ENCODE measurements at regions not wholly inside any gene's neighbourhood (a gene's known extent, or its start where the extent isn't known, plus 50 kb on each side); places are given as distances from the start of the nearest gene placed in this dataset.

DNA sequence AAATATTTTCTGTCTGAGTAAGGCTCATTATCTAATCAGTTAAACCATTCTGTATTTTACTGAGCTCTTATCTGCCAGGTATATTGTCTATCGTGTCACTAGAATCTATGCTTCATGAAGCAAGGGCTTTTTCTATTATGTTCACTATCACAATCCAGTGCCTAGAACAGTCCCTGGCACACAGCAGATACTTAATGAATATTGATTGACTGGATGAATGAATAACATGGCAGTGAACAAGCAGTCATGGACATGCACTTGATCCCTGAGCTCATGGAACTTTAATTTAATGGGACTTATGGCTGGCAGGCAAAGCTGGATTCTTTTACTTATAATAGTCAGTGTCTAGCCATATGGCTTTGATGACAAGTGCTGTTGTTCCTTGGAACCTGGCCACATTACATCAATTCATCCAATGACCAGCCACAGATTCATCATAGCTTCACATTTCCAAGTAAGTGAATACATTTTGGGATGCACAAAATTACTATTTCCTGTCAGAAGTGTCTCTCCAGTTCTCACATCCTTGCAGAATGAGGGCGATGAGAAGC, 214.8 kb downstream of the COG6 start:
- 0% methylated on average over 2 of the region's 2 CpGs for WGBS (ENCODE audit: insufficient coverage, low coverage, missing lambda C conversion rate)
- intact Hi-C loops (cut with micrococcal nuclease) (no loop called here), in situ Hi-C loops (cut with MboI) (no loop called here)
- no peaks in the 10 kb centered on the region for H3K9me3 ChIP-seq (replicated peaks; ENCODE audit: control insufficient read depth, insufficient read depth, low read depth, low read length)
- H3K9ac ChIP-seq (ENCODE audit: insufficient read depth in 1 of 2, low read depth in 2 of 2, low read length in 2 of 2) = no peak overlapping the region
- H3K9me1 ChIP-seq (ENCODE audit: control insufficient read depth, insufficient read depth, low read length) = no peaks in the 10 kb centered on the region
- no peaks in the 10 kb centered on the region for H3K36me3 ChIP-seq (ENCODE audit: control insufficient read depth, insufficient read depth, low read length)
- TF ChIP-seq, protein P1, sequence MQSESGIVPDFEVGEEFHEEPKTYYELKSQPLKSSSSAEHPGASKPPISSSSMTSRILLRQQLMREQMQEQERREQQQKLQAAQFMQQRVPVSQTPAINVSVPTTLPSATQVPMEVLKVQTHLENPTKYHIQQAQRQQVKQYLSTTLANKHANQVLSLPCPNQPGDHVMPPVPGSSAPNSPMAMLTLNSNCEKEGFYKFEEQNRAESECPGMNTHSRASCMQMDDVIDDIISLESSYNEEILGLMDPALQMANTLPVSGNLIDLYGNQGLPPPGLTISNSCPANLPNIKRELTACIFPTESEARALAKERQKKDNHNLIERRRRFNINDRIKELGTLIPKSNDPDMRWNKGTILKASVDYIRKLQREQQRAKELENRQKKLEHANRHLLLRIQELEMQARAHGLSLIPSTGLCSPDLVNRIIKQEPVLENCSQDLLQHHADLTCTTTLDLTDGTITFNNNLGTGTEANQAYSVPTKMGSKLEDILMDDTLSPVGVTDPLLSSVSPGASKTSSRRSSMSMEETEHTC (IDR thresholded peaks at IDR 0.05) = no peak
- TF ChIP-seq, protein P2, sequence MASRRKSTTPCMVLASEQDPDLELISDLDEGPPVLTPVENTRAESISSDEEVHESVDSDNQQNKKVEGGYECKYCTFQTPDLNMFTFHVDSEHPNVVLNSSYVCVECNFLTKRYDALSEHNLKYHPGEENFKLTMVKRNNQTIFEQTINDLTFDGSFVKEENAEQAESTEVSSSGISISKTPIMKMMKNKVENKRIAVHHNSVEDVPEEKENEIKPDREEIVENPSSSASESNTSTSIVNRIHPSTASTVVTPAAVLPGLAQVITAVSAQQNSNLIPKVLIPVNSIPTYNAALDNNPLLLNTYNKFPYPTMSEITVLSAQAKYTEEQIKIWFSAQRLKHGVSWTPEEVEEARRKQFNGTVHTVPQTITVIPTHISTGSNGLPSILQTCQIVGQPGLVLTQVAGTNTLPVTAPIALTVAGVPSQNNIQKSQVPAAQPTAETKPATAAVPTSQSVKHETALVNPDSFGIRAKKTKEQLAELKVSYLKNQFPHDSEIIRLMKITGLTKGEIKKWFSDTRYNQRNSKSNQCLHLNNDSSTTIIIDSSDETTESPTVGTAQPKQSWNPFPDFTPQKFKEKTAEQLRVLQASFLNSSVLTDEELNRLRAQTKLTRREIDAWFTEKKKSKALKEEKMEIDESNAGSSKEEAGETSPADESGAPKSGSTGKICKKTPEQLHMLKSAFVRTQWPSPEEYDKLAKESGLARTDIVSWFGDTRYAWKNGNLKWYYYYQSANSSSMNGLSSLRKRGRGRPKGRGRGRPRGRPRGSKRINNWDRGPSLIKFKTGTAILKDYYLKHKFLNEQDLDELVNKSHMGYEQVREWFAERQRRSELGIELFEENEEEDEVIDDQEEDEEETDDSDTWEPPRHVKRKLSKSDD (conservative IDR thresholded peaks at IDR 0.05; ENCODE audit: low read length) = no peak
- TF ChIP-seq, protein P3, sequence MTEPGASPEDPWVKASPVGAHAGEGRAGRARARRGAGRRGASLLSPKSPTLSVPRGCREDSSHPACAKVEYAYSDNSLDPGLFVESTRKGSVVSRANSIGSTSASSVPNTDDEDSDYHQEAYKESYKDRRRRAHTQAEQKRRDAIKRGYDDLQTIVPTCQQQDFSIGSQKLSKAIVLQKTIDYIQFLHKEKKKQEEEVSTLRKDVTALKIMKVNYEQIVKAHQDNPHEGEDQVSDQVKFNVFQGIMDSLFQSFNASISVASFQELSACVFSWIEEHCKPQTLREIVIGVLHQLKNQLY (CRISPR knock-in tag; conservative IDR thresholded peaks at IDR 0.05) = no peak
- no peak for TF ChIP-seq BRD9 (IDR thresholded peaks at IDR 0.05; ENCODE audit: low read depth, partially characterized antibody)
- no peak for DNase-seq (ENCODE audit: extremely low read depth in 1 of 4, low spot score in 3 of 4)
- ATAC-seq = no peak
- H3K4me3 ChIP-seq = no peak overlapping the region
- no TSS peak for BruUV-seq (replicated peaks)
- CTCF ChIA-PET (ENCODE audit: low intra/inter-chr PET ratio) = no interaction called here
- no peak overlapping the region for H3K4me2 ChIP-seq (ENCODE audit: insufficient read depth, low read length)
- H2AFZ ChIP-seq (ENCODE audit: low read depth, low read length) = no peak overlapping the region
- POLR2A ChIA-PET = no interaction called here
- no peaks in the 10 kb centered on the region for H4K20me1 ChIP-seq (replicated peaks; ENCODE audit: control insufficient read depth, insufficient read depth, low read length)
- no peaks in the 10 kb centered on the region for H3K79me2 ChIP-seq (ENCODE audit: control insufficient read depth, insufficient read depth, low read length)
- no peak for FAIRE-seq
- no peaks in the 10 kb centered on the region for H3K4me1 ChIP-seq (replicated peaks in 1 of 2; ENCODE audit: control insufficient read depth in 2 of 2, insufficient read depth in 2 of 2, low read length in 2 of 2)
- H3K27ac ChIP-seq (ENCODE audit: extremely low read depth, low read depth, low read length) = no peak overlapping the region
- H3K27me3 ChIP-seq (ENCODE audit: control insufficient read depth in 2 of 2, insufficient read depth in 2 of 2, low read length in 2 of 2) = no peaks in the 10 kb centered on the region
